ENCODE measurements at regions not wholly inside any gene's neighbourhood (a gene's known extent, or its start where the extent isn't known, plus 50 kb on each side); places are given as distances from the start of the nearest gene placed in this dataset.

- intact Hi-C loops (cut with micrococcal nuclease) = no loop called here
- no peak overlapping the region for H3K27ac Mint-ChIP-seq
- H3K4me3 Mint-ChIP-seq = no peak overlapping the region
- TF ChIP-seq CTCF (IDR thresholded peaks at IDR 0.05) = no peak
- no peak overlapping the region for H3K27ac ChIP-seq (ENCODE audit: low read length)
- H3K27me3 Mint-ChIP-seq (ENCODE audit: low read depth in 2 of 2) = peaks cover 0 to 4% of the 10 kb centered on the region in 2 donors
- no peak overlapping the region for H3K4me3 ChIP-seq (ENCODE audit: low read length)
- H3K36me3 Mint-ChIP-seq = no peaks in the 10 kb centered on the region
- WGBS (ENCODE audit: insufficient coverage) = 33% methylated on average over 19 of the region's 19 CpGs
- H3K4me1 ChIP-seq (ENCODE audit: control insufficient read depth, insufficient read depth, low read length) = no peaks in the 10 kb centered on the region
- H3K9me3 Mint-ChIP-seq = no peaks in the 10 kb centered on the region
- H3K27me3 ChIP-seq (ENCODE audit: control insufficient read depth, insufficient read depth, low read length) = no peaks in the 10 kb centered on the region
- no peaks in the 10 kb centered on the region for H3K36me3 ChIP-seq (ENCODE audit: control insufficient read depth, insufficient read depth, low read length)
- DNase-seq = no peak
- H3K4me1 Mint-ChIP-seq = no peaks in the 10 kb centered on the region
- no peak for ATAC-seq
- no peaks in the 10 kb centered on the region for H3K9me3 ChIP-seq (ENCODE audit: control insufficient read depth, insufficient read depth, low read length)
Observed at GRCh38 chr10:131676800-131677421, 223.9 kb upstream of the PPP2R2D start.

- no peak for TF ChIP-seq CTCF (IDR thresholded peaks at IDR 0.05)
- Histone ChIP-seq H3K4me1 (ENCODE audit: control insufficient read depth, insufficient read depth, low read length) (no peaks in the 10 kb centered on the region), H3K4me3 (ENCODE audit: low read length) (no peak overlapping the region), H3K9me3 (ENCODE audit: control insufficient read depth, insufficient read depth, low read length) (no peaks in the 10 kb centered on the region), H3K36me3 (ENCODE audit: control insufficient read depth, insufficient read depth, low read length) (no peaks in the 10 kb centered on the region), H3K27me3 (ENCODE audit: control insufficient read depth, insufficient read depth, low read length) (no peaks in the 10 kb centered on the region), H3K27ac (ENCODE audit: low read length) (no peak overlapping the region)
- 88% methylated on average over 8 of the region's 8 CpGs for WGBS (ENCODE audit: insufficient coverage)
- H3K4me1 Mint-ChIP-seq = no peaks in the 10 kb centered on the region
- no peak overlapping the region for H3K4me3 Mint-ChIP-seq
- H3K36me3 Mint-ChIP-seq = no peaks in the 10 kb centered on the region
- ATAC-seq = no peak
- no peak for DNase-seq
- H3K27me3 Mint-ChIP-seq (ENCODE audit: low read depth in 2 of 2) = peaks cover 0 to 4% of the 10 kb centered on the region in 2 donors
- H3K9me3 Mint-ChIP-seq = no peaks in the 10 kb centered on the region
- no peak overlapping the region for H3K27ac Mint-ChIP-seq
- intact Hi-C loops (cut with micrococcal nuclease) = no loop called here
Observed at GRCh38 chr10:131677671-131678070, 223.1 kb upstream of the PPP2R2D start.

GRCh38 chr10:131678171-131678570, 222.6 kb upstream of the PPP2R2D start:
- WGBS (ENCODE audit: insufficient coverage) = 85% methylated on average over 18 of the region's 18 CpGs
- H3K4me1 ChIP-seq (ENCODE audit: control insufficient read depth, insufficient read depth, low read length) = no peaks in the 10 kb centered on the region
- intact Hi-C loops (cut with micrococcal nuclease) = no loop called here
- Mint-ChIP-seq H3K9me3 (no peaks in the 10 kb centered on the region), H3K27me3 (ENCODE audit: low read depth in 2 of 2) (peaks cover 0 to 4% of the 10 kb centered on the region in 2 donors), H3K4me1 (no peaks in the 10 kb centered on the region), H3K36me3 (no peaks in the 10 kb centered on the region), H3K4me3 (no peak overlapping the region), H3K27ac (no peak overlapping the region)
- no peak overlapping the region for H3K4me3 ChIP-seq (ENCODE audit: low read length)
- DNase-seq (no peak), ATAC-seq (no peak)
- no peak overlapping the region for H3K27ac ChIP-seq (ENCODE audit: low read length)
- H3K36me3 ChIP-seq (ENCODE audit: control insufficient read depth, insufficient read depth, low read length) = no peaks in the 10 kb centered on the region
- H3K9me3 ChIP-seq (ENCODE audit: control insufficient read depth, insufficient read depth, low read length) = no peaks in the 10 kb centered on the region
- H3K27me3 ChIP-seq (ENCODE audit: control insufficient read depth, insufficient read depth, low read length) = no peaks in the 10 kb centered on the region
- no peak for TF ChIP-seq CTCF (IDR thresholded peaks at IDR 0.05)

- Mint-ChIP-seq H3K9me3 (no peaks in the 10 kb centered on the region), H3K4me3 (no peak overlapping the region), H3K27me3 (ENCODE audit: low read depth in 2 of 2) (peaks cover 0 to 4% of the 10 kb centered on the region in 2 donors), H3K27ac (no peak overlapping the region), H3K4me1 (no peaks in the 10 kb centered on the region), H3K36me3 (no peaks in the 10 kb centered on the region)
- no peaks in the 10 kb centered on the region for H3K4me1 ChIP-seq (ENCODE audit: control insufficient read depth, insufficient read depth, low read length)
- H3K9me3 ChIP-seq (ENCODE audit: control insufficient read depth, insufficient read depth, low read length) = no peaks in the 10 kb centered on the region
- TF ChIP-seq CTCF (IDR thresholded peaks at IDR 0.05) = no peak
- WGBS (ENCODE audit: insufficient coverage) = 83% methylated on average over 7 of the region's 7 CpGs
- H3K27ac ChIP-seq (ENCODE audit: low read length) = no peak overlapping the region
- DNase-seq (no peak), ATAC-seq (no peak)
- H3K4me3 ChIP-seq (ENCODE audit: low read length) = no peak overlapping the region
- no peaks in the 10 kb centered on the region for H3K27me3 ChIP-seq (ENCODE audit: control insufficient read depth, insufficient read depth, low read length)
- H3K36me3 ChIP-seq (ENCODE audit: control insufficient read depth, insufficient read depth, low read length) = no peaks in the 10 kb centered on the region
- intact Hi-C loops (cut with micrococcal nuclease) = no loop called here
Observed at GRCh38 chr10:131678613-131679012, 222.2 kb upstream of the PPP2R2D start.

Data from natural killer cell (primary cell).